ENCODE measurements at regions not wholly inside any gene's neighbourhood (a gene's known extent, or its start where the extent isn't known, plus 50 kb on each side); places are given as distances from the start of the nearest gene placed in this dataset.

DNA sequence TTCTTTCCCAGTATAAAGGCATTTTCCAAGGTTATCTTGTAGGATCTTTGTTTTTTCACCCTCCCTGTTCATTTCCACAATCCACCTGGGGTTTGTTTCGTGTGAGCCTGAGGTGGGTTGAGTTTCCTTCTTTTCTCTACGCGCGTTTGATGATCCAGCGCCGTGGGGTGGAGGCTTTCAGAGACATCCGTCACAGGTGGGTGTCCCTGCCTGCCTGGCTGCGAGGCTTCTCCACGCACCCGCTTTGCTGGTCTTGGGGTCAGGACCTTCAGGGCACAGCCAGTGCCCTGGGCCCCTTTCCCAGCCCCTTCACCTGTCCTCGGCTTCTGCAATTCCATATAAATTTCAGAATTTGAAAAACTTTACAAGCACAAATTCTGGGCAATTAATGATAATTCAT, 109.0 kb upstream of the ALKAL2 start:
- TF ChIP-seq, protein P1, sequence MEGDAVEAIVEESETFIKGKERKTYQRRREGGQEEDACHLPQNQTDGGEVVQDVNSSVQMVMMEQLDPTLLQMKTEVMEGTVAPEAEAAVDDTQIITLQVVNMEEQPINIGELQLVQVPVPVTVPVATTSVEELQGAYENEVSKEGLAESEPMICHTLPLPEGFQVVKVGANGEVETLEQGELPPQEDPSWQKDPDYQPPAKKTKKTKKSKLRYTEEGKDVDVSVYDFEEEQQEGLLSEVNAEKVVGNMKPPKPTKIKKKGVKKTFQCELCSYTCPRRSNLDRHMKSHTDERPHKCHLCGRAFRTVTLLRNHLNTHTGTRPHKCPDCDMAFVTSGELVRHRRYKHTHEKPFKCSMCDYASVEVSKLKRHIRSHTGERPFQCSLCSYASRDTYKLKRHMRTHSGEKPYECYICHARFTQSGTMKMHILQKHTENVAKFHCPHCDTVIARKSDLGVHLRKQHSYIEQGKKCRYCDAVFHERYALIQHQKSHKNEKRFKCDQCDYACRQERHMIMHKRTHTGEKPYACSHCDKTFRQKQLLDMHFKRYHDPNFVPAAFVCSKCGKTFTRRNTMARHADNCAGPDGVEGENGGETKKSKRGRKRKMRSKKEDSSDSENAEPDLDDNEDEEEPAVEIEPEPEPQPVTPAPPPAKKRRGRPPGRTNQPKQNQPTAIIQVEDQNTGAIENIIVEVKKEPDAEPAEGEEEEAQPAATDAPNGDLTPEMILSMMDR (IDR thresholded peaks at IDR 0.05), result no peak
- no peak for TF ChIP-seq POLR2A (IDR thresholded peaks at IDR 0.05)

Data from thyroid gland (tissue), 4 donors.